HEK293T (cell line): ENCODE measurements at regions not wholly inside any gene's neighbourhood (a gene's known extent, or its start where the extent isn't known, plus 50 kb on each side); places are given as distances from the start of the nearest gene placed in this dataset.

Source experiments
- FOXM1 ChIP-seq: fragments of 450-650 bp; IDR thresholded peaks from 2 replicates; pipeline ENCODE4 v1.6.1; 2017; ENCODE audit warnings: mild to moderate bottlenecking, borderline replicate concordance
- SUZ12 ChIP-seq: fragments of 450-650 bp; IDR thresholded peaks from 2 replicates; pipeline ENCODE4 v1.6.1; 2016; ENCODE audit warnings: mild to moderate bottlenecking
- TARDBP ChIP-seq: fragments of 450-650 bp; IDR thresholded peaks from 2 replicates; pipeline ENCODE4 v1.6.1; 2016

GRCh38 chr10:63940277-63940922 is 419.2 kb downstream of the REEP3 start:
- TF ChIP-seq TARDBP: no peak
- TF ChIP-seq SUZ12: no peak
- no peak for TF ChIP-seq FOXM1
